ENCODE measurements at regions not wholly inside any gene's neighbourhood (a gene's known extent, or its start where the extent isn't known, plus 50 kb on each side); places are given as distances from the start of the nearest gene placed in this dataset.

DNA sequence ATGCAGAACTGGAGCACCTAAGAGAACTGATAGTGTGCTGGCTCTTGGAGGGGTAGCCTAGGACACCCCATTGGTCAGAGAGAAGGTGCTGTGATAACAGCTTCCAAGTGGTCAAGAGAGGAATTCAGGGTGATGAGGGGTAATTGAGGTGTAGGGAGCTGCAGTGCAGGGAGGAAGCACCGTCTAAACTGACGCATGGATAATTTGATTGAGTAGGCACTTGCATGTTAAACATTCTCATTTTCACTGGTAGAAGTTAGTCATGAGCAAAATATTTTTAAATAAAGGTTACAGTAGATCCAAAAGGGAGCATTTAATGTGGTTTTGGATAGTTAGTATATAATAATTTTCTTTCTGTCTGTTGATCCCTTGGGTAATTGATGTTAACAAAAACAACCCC lies 155.1 kb upstream of the TCF4 start:
- TF ChIP-seq, protein P1, sequence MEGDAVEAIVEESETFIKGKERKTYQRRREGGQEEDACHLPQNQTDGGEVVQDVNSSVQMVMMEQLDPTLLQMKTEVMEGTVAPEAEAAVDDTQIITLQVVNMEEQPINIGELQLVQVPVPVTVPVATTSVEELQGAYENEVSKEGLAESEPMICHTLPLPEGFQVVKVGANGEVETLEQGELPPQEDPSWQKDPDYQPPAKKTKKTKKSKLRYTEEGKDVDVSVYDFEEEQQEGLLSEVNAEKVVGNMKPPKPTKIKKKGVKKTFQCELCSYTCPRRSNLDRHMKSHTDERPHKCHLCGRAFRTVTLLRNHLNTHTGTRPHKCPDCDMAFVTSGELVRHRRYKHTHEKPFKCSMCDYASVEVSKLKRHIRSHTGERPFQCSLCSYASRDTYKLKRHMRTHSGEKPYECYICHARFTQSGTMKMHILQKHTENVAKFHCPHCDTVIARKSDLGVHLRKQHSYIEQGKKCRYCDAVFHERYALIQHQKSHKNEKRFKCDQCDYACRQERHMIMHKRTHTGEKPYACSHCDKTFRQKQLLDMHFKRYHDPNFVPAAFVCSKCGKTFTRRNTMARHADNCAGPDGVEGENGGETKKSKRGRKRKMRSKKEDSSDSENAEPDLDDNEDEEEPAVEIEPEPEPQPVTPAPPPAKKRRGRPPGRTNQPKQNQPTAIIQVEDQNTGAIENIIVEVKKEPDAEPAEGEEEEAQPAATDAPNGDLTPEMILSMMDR (IDR thresholded peaks at IDR 0.05; ENCODE audit: insufficient read depth, low read length, poor library complexity, severe bottlenecking): no peak
- TF ChIP-seq EZH2phosphoT487 (conservative IDR thresholded peaks at IDR 0.05; ENCODE audit: low read length): no peak

Measured in SU-DHL-6 (cell line).